ENCODE measurements at regions not wholly inside any gene's neighbourhood (a gene's known extent, or its start where the extent isn't known, plus 50 kb on each side); places are given as distances from the start of the nearest gene placed in this dataset.

DNA sequence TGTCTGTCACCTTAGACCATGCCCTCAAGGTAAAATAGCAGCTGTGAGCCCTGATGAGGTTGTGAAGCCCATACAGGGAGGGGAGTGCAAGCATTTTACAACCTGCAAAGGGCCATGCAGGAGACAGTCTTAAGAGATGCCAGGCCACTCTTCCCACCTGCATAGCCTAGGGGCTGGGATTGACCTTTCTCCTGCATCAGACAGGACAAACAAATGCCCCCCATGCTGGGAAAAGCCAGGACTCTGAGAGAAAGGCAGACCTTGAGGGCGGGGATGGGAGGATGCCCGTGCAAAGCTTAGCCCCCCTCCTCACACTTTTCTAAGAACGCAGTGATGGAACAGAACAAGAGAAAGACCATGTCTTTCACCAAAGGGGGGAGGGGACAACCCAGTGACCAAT is 137.9 kb upstream of the MAMLD1 start:
- no peaks in the 10 kb centered on the region for H3K27me3 ChIP-seq (ENCODE audit: insufficient read depth, poor library complexity, severe bottlenecking)
- DNase-seq (ENCODE audit: low read depth in 1 of 2, low spot score in 1 of 2), result no peak

DNA sequence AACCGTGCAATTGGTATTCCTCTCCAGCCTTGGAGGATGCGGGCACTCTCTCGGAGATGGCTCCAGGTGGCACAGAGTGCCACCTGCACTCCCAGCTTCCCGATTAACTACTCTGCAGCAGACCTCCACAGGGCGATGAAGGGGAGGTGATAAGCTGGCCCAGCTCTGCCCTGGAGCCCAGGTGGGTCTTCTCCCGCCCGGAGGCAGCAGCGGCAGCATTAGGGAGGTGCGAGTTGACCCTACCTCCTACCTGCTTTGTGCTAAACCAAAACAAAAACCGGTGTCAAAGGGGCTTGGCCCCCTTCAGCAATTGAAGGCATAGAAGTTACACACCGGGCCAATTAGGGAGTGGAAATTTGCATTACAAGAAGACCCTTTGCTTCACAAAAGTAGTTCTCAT is 137.4 kb upstream of the MAMLD1 start:
- DNase-seq (ENCODE audit: low read depth in 1 of 2, low spot score in 1 of 2), result no peak

More for the DNA sequence above, 137.9 kb upstream of the MAMLD1 start:
- H3K27ac ChIP-seq (replicated peaks), result no peak overlapping the region
- TF ChIP-seq SPI1 (IDR thresholded peaks at IDR 0.05; ENCODE audit: borderline replicate concordance, low read depth), result no peak
- TF ChIP-seq, protein P1, sequence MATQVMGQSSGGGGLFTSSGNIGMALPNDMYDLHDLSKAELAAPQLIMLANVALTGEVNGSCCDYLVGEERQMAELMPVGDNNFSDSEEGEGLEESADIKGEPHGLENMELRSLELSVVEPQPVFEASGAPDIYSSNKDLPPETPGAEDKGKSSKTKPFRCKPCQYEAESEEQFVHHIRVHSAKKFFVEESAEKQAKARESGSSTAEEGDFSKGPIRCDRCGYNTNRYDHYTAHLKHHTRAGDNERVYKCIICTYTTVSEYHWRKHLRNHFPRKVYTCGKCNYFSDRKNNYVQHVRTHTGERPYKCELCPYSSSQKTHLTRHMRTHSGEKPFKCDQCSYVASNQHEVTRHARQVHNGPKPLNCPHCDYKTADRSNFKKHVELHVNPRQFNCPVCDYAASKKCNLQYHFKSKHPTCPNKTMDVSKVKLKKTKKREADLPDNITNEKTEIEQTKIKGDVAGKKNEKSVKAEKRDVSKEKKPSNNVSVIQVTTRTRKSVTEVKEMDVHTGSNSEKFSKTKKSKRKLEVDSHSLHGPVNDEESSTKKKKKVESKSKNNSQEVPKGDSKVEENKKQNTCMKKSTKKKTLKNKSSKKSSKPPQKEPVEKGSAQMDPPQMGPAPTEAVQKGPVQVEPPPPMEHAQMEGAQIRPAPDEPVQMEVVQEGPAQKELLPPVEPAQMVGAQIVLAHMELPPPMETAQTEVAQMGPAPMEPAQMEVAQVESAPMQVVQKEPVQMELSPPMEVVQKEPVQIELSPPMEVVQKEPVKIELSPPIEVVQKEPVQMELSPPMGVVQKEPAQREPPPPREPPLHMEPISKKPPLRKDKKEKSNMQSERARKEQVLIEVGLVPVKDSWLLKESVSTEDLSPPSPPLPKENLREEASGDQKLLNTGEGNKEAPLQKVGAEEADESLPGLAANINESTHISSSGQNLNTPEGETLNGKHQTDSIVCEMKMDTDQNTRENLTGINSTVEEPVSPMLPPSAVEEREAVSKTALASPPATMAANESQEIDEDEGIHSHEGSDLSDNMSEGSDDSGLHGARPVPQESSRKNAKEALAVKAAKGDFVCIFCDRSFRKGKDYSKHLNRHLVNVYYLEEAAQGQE (IDR thresholded peaks at IDR 0.05; ENCODE audit: insufficient replicate concordance, low read depth), result no peak
- H3K4me3 ChIP-seq (replicated peaks; ENCODE audit: insufficient read depth, low read length), result no peak overlapping the region

GRCh38 chrX:150226223-150226965 is 136.7 kb upstream of the MAMLD1 start:
- no peak for DNase-seq (ENCODE audit: low read depth in 1 of 2, low spot score in 1 of 2)
- no peak overlapping the region for H3K4me3 ChIP-seq (replicated peaks; ENCODE audit: insufficient read depth, low read length)
- TF ChIP-seq GABPA (IDR thresholded peaks at IDR 0.05; ENCODE audit: low read depth) (no peak), POLR2AphosphoS5 (IDR thresholded peaks at IDR 0.05; ENCODE audit: low read depth) (no peak), SPI1 (IDR thresholded peaks at IDR 0.05; ENCODE audit: borderline replicate concordance, low read depth) (no peak)
- TF ChIP-seq, protein P2, sequence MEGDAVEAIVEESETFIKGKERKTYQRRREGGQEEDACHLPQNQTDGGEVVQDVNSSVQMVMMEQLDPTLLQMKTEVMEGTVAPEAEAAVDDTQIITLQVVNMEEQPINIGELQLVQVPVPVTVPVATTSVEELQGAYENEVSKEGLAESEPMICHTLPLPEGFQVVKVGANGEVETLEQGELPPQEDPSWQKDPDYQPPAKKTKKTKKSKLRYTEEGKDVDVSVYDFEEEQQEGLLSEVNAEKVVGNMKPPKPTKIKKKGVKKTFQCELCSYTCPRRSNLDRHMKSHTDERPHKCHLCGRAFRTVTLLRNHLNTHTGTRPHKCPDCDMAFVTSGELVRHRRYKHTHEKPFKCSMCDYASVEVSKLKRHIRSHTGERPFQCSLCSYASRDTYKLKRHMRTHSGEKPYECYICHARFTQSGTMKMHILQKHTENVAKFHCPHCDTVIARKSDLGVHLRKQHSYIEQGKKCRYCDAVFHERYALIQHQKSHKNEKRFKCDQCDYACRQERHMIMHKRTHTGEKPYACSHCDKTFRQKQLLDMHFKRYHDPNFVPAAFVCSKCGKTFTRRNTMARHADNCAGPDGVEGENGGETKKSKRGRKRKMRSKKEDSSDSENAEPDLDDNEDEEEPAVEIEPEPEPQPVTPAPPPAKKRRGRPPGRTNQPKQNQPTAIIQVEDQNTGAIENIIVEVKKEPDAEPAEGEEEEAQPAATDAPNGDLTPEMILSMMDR (IDR thresholded peaks at IDR 0.05; ENCODE audit: insufficient read depth, low read length), result no peak
- TF ChIP-seq, protein P1 (IDR thresholded peaks at IDR 0.05; ENCODE audit: insufficient replicate concordance, low read depth), result no peak
- H3K27ac ChIP-seq (replicated peaks), result no peak overlapping the region
- H3K27me3 ChIP-seq (ENCODE audit: insufficient read depth, poor library complexity, severe bottlenecking), result no peaks in the 10 kb centered on the region

More for the DNA sequence above, 137.4 kb upstream of the MAMLD1 start:
- Histone ChIP-seq H3K27me3 (ENCODE audit: insufficient read depth, poor library complexity, severe bottlenecking) (no peaks in the 10 kb centered on the region), H3K27ac (replicated peaks) (no peak overlapping the region), H3K4me3 (replicated peaks; ENCODE audit: insufficient read depth, low read length) (no peak overlapping the region)
- TF ChIP-seq, protein P2 (IDR thresholded peaks at IDR 0.05; ENCODE audit: insufficient read depth, low read length), result no peak
- TF ChIP-seq POLR2AphosphoS5 (IDR thresholded peaks at IDR 0.05; ENCODE audit: low read depth) (no peak), SPI1 (IDR thresholded peaks at IDR 0.05; ENCODE audit: borderline replicate concordance, low read depth) (no peak), GABPA (IDR thresholded peaks at IDR 0.05; ENCODE audit: low read depth) (no peak)
- TF ChIP-seq, protein P1 (IDR thresholded peaks at IDR 0.05; ENCODE audit: insufficient replicate concordance, low read depth), result no peak
